Liver (tissue), 3 donors: ENCODE measurements at regions not wholly inside any gene's neighbourhood (a gene's known extent, or its start where the extent isn't known, plus 50 kb on each side); places are given as distances from the start of the nearest gene placed in this dataset.

Experiments used
- EGR1 ChIP-seq, 2 donors: IDR thresholded peaks; 2 replicates each; pipeline ENCODE4 v1.6.1; 2016 to 2018; ENCODE audit warnings: antibody characterized with exemption in 2 of 2, low read depth in 2 of 2
- FOXA1 ChIP-seq: IDR thresholded peaks from 2 replicates; pipeline ENCODE4 v1.6.1; 2016; ENCODE audit warnings: antibody characterized with exemption
- FOXA2 ChIP-seq: IDR thresholded peaks from 2 replicates; pipeline ENCODE4 v1.6.1; 2016; ENCODE audit warnings: antibody characterized with exemption
- GABPA ChIP-seq, 2 donors: IDR thresholded peaks in 1 of 2; conservative IDR thresholded peaks in 1 of 2; 2 replicates each; pipeline ENCODE4 v1.6.1; 2016; ENCODE audit warnings: antibody characterized with exemption in 2 of 2, mild to moderate bottlenecking in 1 of 2, moderate library complexity in 1 of 2
- JUND ChIP-seq, 2 donors: IDR thresholded peaks; 2 replicates each; pipeline ENCODE4 v1.6.1; 2016; ENCODE audit warnings: antibody characterized with exemption in 2 of 2
- RAD21 ChIP-seq, 2 donors: IDR thresholded peaks; 2 replicates each; pipeline ENCODE4 v1.6.1; 2016; ENCODE audit warnings: antibody characterized with exemption in 2 of 2, mild to moderate bottlenecking in 2 of 2
- SP1 ChIP-seq: IDR thresholded peaks from 2 replicates; pipeline ENCODE4 v1.6.1; 2018; ENCODE audit warnings: antibody characterized with exemption, mild to moderate bottlenecking
- YY1 ChIP-seq: IDR thresholded peaks from 2 replicates; pipeline ENCODE4 v1.6.1; 2016; ENCODE audit warnings: antibody characterized with exemption, mild to moderate bottlenecking
- TF ChIP-seq, protein P1 (sequence below): IDR thresholded peaks from 2 replicates; pipeline ENCODE4 v1.6.1; 2016; ENCODE audit warnings: antibody characterized with exemption
- TF ChIP-seq, protein P2 (sequence below): IDR thresholded peaks from 2 replicates; pipeline ENCODE4 v1.6.1; 2016; ENCODE audit warnings: antibody characterized with exemption, mild to moderate bottlenecking
- TF ChIP-seq, protein P3 (sequence below): fragments of 150-350 bp; IDR thresholded peaks from 2 replicates; pipeline ENCODE4 v1.5.1; 2017; ENCODE audit warnings: improper control_type of control experiment, low read depth, low read length; ENCODE audit not compliant: missing input control
- TF ChIP-seq, protein P4 (sequence below): IDR thresholded peaks from 2 replicates; pipeline ENCODE4 v1.6.1; 2016; ENCODE audit warnings: antibody characterized with exemption
- TF ChIP-seq, protein P5 (sequence below): IDR thresholded peaks from 2 replicates; pipeline ENCODE4 v1.6.1; 2016; ENCODE audit warnings: antibody characterized with exemption
- donor health status: healthy.
- donor health status: healthy.

DNA sequence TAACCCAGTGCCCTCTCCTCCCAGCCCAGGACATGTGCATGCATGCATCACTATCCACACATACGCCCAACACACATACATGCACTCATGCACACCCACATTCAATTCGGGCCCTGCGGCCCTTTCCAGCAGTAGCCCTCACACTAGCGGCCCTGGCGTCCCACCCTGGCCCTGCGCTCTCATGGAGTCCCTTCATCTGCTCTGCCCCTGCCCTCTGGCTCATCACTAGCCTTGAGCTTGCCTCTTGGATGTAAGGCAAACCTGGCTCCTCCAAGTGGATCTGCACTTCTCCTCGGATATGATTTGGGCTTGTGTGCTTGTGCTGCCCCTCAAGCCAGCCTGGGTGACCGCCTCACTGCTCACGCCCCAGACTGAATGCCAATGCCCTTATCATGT is 147.2 kb downstream of the SEC61B start:
- TF ChIP-seq, protein P1, sequence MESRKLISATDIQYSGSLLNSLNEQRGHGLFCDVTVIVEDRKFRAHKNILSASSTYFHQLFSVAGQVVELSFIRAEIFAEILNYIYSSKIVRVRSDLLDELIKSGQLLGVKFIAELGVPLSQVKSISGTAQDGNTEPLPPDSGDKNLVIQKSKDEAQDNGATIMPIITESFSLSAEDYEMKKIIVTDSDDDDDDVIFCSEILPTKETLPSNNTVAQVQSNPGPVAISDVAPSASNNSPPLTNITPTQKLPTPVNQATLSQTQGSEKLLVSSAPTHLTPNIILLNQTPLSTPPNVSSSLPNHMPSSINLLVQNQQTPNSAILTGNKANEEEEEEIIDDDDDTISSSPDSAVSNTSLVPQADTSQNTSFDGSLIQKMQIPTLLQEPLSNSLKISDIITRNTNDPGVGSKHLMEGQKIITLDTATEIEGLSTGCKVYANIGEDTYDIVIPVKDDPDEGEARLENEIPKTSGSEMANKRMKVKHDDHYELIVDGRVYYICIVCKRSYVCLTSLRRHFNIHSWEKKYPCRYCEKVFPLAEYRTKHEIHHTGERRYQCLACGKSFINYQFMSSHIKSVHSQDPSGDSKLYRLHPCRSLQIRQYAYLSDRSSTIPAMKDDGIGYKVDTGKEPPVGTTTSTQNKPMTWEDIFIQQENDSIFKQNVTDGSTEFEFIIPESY: no peak
- TF ChIP-seq, protein P2, sequence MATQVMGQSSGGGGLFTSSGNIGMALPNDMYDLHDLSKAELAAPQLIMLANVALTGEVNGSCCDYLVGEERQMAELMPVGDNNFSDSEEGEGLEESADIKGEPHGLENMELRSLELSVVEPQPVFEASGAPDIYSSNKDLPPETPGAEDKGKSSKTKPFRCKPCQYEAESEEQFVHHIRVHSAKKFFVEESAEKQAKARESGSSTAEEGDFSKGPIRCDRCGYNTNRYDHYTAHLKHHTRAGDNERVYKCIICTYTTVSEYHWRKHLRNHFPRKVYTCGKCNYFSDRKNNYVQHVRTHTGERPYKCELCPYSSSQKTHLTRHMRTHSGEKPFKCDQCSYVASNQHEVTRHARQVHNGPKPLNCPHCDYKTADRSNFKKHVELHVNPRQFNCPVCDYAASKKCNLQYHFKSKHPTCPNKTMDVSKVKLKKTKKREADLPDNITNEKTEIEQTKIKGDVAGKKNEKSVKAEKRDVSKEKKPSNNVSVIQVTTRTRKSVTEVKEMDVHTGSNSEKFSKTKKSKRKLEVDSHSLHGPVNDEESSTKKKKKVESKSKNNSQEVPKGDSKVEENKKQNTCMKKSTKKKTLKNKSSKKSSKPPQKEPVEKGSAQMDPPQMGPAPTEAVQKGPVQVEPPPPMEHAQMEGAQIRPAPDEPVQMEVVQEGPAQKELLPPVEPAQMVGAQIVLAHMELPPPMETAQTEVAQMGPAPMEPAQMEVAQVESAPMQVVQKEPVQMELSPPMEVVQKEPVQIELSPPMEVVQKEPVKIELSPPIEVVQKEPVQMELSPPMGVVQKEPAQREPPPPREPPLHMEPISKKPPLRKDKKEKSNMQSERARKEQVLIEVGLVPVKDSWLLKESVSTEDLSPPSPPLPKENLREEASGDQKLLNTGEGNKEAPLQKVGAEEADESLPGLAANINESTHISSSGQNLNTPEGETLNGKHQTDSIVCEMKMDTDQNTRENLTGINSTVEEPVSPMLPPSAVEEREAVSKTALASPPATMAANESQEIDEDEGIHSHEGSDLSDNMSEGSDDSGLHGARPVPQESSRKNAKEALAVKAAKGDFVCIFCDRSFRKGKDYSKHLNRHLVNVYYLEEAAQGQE: no peak
- TF ChIP-seq, protein P3, sequence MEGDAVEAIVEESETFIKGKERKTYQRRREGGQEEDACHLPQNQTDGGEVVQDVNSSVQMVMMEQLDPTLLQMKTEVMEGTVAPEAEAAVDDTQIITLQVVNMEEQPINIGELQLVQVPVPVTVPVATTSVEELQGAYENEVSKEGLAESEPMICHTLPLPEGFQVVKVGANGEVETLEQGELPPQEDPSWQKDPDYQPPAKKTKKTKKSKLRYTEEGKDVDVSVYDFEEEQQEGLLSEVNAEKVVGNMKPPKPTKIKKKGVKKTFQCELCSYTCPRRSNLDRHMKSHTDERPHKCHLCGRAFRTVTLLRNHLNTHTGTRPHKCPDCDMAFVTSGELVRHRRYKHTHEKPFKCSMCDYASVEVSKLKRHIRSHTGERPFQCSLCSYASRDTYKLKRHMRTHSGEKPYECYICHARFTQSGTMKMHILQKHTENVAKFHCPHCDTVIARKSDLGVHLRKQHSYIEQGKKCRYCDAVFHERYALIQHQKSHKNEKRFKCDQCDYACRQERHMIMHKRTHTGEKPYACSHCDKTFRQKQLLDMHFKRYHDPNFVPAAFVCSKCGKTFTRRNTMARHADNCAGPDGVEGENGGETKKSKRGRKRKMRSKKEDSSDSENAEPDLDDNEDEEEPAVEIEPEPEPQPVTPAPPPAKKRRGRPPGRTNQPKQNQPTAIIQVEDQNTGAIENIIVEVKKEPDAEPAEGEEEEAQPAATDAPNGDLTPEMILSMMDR: no peak
- TF ChIP-seq YY1 (no peak), EGR1 (IDR thresholded peaks at IDR 0.05; ENCODE audit: low read depth in 2 of 2) (no peak), RAD21 (IDR thresholded peaks at IDR 0.05) (no peak), JUND (IDR thresholded peaks at IDR 0.05) (no peak), SP1 (no peak), GABPA (IDR thresholded peaks at IDR 0.05 in 1 of 2, conservative IDR thresholded peaks at IDR 0.05 in 1 of 2) (no peak), FOXA1 (no peak), FOXA2 (no peak)
- TF ChIP-seq, protein P4, sequence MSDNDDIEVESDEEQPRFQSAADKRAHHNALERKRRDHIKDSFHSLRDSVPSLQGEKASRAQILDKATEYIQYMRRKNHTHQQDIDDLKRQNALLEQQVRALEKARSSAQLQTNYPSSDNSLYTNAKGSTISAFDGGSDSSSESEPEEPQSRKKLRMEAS: no peak
- TF ChIP-seq, protein P5, sequence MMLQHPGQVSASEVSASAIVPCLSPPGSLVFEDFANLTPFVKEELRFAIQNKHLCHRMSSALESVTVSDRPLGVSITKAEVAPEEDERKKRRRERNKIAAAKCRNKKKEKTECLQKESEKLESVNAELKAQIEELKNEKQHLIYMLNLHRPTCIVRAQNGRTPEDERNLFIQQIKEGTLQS: no peak
